H9 (cell line): ENCODE measurements at regions not wholly inside any gene's neighbourhood (a gene's known extent, or its start where the extent isn't known, plus 50 kb on each side); places are given as distances from the start of the nearest gene placed in this dataset.

ENCODE experiments used
- DNase-seq: peaks from one replicate; pipeline ENCODE4 v3.0.0-alpha.2; 2017
- H2AFZ ChIP-seq: one replicate; pipeline ENCODE4 v1.6.1; 2013; ENCODE audit warnings: mild to moderate bottlenecking, low read length, control low read depth, moderate library complexity
- H2AK5ac ChIP-seq: 2 replicates; pipeline ENCODE4 v1.6.1; 2013; ENCODE audit warnings: low read length, control low read depth, mixed read lengths; ENCODE audit not compliant: insufficient read length
- H2BK120ac ChIP-seq: one replicate; pipeline ENCODE4 v1.6.1; 2013; ENCODE audit warnings: low read depth, mild to moderate bottlenecking, low read length, control low read depth, inconsistent platforms; ENCODE audit not compliant: poor library complexity, severe bottlenecking
- H2BK12ac ChIP-seq: 2 replicates; pipeline ENCODE4 v1.6.1; 2013; ENCODE audit warnings: low read length, control low read depth, mixed read lengths, low read depth; ENCODE audit not compliant: insufficient read length
- H2BK15ac ChIP-seq: 2 replicates; pipeline ENCODE4 v1.6.1; 2013; ENCODE audit warnings: low read depth, low read length, control low read depth
- H2BK20ac ChIP-seq: one replicate; pipeline ENCODE4 v1.6.1; 2013; ENCODE audit warnings: low read depth, mild to moderate bottlenecking, low read length, control low read depth, inconsistent platforms; ENCODE audit not compliant: poor library complexity, severe bottlenecking
- H2BK5ac ChIP-seq: 2 replicates; pipeline ENCODE4 v1.6.1; 2013; ENCODE audit warnings: low read length, control low read depth, mixed read lengths; ENCODE audit not compliant: insufficient read length
- H3K14ac ChIP-seq: 2 replicates; pipeline ENCODE4 v1.6.1; 2013; ENCODE audit warnings: low read length, control low read depth; ENCODE audit not compliant: insufficient read depth
- H3K18ac ChIP-seq: 2 replicates; pipeline ENCODE4 v1.6.1; 2013; ENCODE audit warnings: low read depth, mild to moderate bottlenecking, mixed read lengths, low read length, control low read depth; ENCODE audit not compliant: insufficient read length
- H3K23ac ChIP-seq: 2 replicates; pipeline ENCODE4 v1.6.1; 2013; ENCODE audit warnings: low read length, control low read depth, mixed read lengths, low read depth; ENCODE audit not compliant: insufficient read length
- H3K23me2 ChIP-seq: 2 replicates; pipeline ENCODE4 v1.6.1; 2013; ENCODE audit warnings: low read depth, mild to moderate bottlenecking, mixed read lengths, low read length, control low read depth; ENCODE audit not compliant: insufficient read length, poor library complexity, severe bottlenecking
- H3K27ac ChIP-seq: 2 replicates; pipeline ENCODE4 v1.5.1; 2013; ENCODE audit warnings: low read length, control low read depth, mixed read lengths, low read depth; ENCODE audit not compliant: insufficient read length
- H3K27me3 ChIP-seq: 2 replicates; pipeline ENCODE4 v1.6.1; 2013; ENCODE audit warnings: low read length, control low read depth, inconsistent platforms; ENCODE audit not compliant: insufficient read depth
- H3K4ac ChIP-seq: 2 replicates; pipeline ENCODE4 v1.6.1; 2013; ENCODE audit warnings: low read depth, mild to moderate bottlenecking, control low read depth, inconsistent platforms, low read length, moderate library complexity
- H3K4me1 ChIP-seq: 2 replicates; pipeline ENCODE4 v1.6.1; 2013; ENCODE audit warnings: low read length, control low read depth, inconsistent platforms; ENCODE audit not compliant: insufficient read depth
- H3K4me2 ChIP-seq: 2 replicates; pipeline ENCODE4 v1.6.1; 2013; ENCODE audit warnings: low read length, control low read depth, mixed read lengths; ENCODE audit not compliant: insufficient read length, insufficient read depth
- H3K56ac ChIP-seq: 2 replicates; pipeline ENCODE4 v1.6.1; 2013; ENCODE audit warnings: low read depth, mild to moderate bottlenecking, mixed read lengths, low read length, control low read depth; ENCODE audit not compliant: insufficient read length
- H3K79me1 ChIP-seq: 2 replicates; pipeline ENCODE4 v1.6.1; 2013; ENCODE audit warnings: low read depth, mild to moderate bottlenecking, moderate library complexity, low read length, control low read depth, inconsistent platforms; ENCODE audit not compliant: insufficient read depth, poor library complexity, severe bottlenecking
- H3K79me2 ChIP-seq: 2 replicates; pipeline ENCODE4 v1.6.1; 2013; ENCODE audit warnings: low read length, control low read depth, inconsistent platforms; ENCODE audit not compliant: insufficient read depth
- H3K9ac ChIP-seq: 2 replicates; pipeline ENCODE4 v1.6.1; 2013; ENCODE audit warnings: low read length, control low read depth, mixed read lengths; ENCODE audit not compliant: insufficient read length; ENCODE audit errors: extremely low read depth
- H3K9me3 ChIP-seq: one replicate; pipeline ENCODE4 v1.6.1; 2013; ENCODE audit warnings: low read depth, low read length, inconsistent platforms; ENCODE audit not compliant: control insufficient read depth
- H3T11ph ChIP-seq: one replicate; pipeline ENCODE4 v1.6.1; 2013; ENCODE audit warnings: mild to moderate bottlenecking, low read length, control low read depth, inconsistent platforms
- H4K20me1 ChIP-seq: one replicate; pipeline ENCODE4 v1.6.1; 2013; ENCODE audit not compliant: control insufficient read depth, insufficient read length, insufficient read depth
- H4K5ac ChIP-seq: 2 replicates; pipeline ENCODE4 v1.6.1; 2013; ENCODE audit warnings: low read depth, mild to moderate bottlenecking, mixed read lengths, low read length, control low read depth; ENCODE audit not compliant: insufficient read length
- H4K8ac ChIP-seq: replicated peaks from 2 replicates; pipeline ENCODE4 v1.6.1; 2013; ENCODE audit warnings: low read length, control low read depth, mixed read lengths, low read depth; ENCODE audit not compliant: insufficient read length
- H4K91ac ChIP-seq: 2 replicates; pipeline ENCODE4 v1.6.1; 2013; ENCODE audit warnings: low read depth, mild to moderate bottlenecking, moderate library complexity, mixed read lengths, low read length, control low read depth; ENCODE audit not compliant: insufficient read length
- H3K27ac Mint-ChIP-seq, 3 experiments: 2 replicates in 2 of 3; 3 replicates in 1 of 3; pipeline ENCODE4 v1.8.0; 2020 to 2021; ENCODE audit warnings: mixed read lengths in 3 of 3, mild to moderate bottlenecking in 1 of 3, moderate library complexity in 1 of 3
- H3K27me3 Mint-ChIP-seq: 2 replicates; pipeline ENCODE4 v1.8.0; 2021; ENCODE audit warnings: low read depth, mild to moderate bottlenecking, moderate library complexity, mixed read lengths
- H3K36me3 Mint-ChIP-seq, 3 experiments: 2 replicates in 2 of 3; 3 replicates in 1 of 3; pipeline ENCODE4 v1.8.0; 2020 to 2021; ENCODE audit warnings: low read depth in 3 of 3, mixed read lengths in 3 of 3; ENCODE audit not compliant: insufficient read depth in 1 of 3
- H3K4me1 Mint-ChIP-seq, 2 experiments: 2 replicates each; pipeline ENCODE4 v1.8.0; 2020; ENCODE audit warnings: mixed read lengths in 2 of 2
- H3K4me3 Mint-ChIP-seq, 2 experiments: 2 replicates in 1 of 2; 3 replicates in 1 of 2; pipeline ENCODE4 v1.8.0; 2020 to 2021; ENCODE audit warnings: mild to moderate bottlenecking in 2 of 2, mixed read lengths in 2 of 2, moderate library complexity in 1 of 2
- H3K9me3 Mint-ChIP-seq, 2 experiments: 2 replicates in 1 of 2; 3 replicates in 1 of 2; pipeline ENCODE4 v1.8.0; 2020; ENCODE audit warnings: mild to moderate bottlenecking in 2 of 2, mixed read lengths in 2 of 2, moderate library complexity in 1 of 2
- WGBS: extraction: QIAGEN DNeasy Blood & Tissue Kit; methylation state at CpG from one replicate; pipeline ENCODE4 v1.1.7; 2013; ENCODE audit warnings: missing lambda C conversion rate, low lambda C conversion rate, mixed read lengths; ENCODE audit not compliant: insufficient read length; ENCODE audit errors: extremely low coverage; 5-methylcytosine and 5-hydroxymethylcytosine counted together
- TF ChIP-seq, protein P1 (sequence below): fragments of 200-600 bp; sonication (generic); conservative IDR thresholded peaks from 3 replicates; pipeline ENCODE4 v1.8.0; 2021; ENCODE audit warnings: antibody characterized with exemption, mild to moderate bottlenecking

- no peak overlapping the region for H2AFZ ChIP-seq
- Mint-ChIP-seq H3K36me3 (no peaks in the 10 kb centered on the region), H3K4me3 (no peak overlapping the region), H3K27ac (no peak overlapping the region), H3K4me1 (peaks cover 0 to 2% of the 10 kb centered on the region in 2 experiments; a peak in 1 of 4 replicates), H3K27me3 (no peaks in the 10 kb centered on the region), H3K9me3 (no peaks in the 10 kb centered on the region)
- H2BK20ac ChIP-seq: no peak overlapping the region
- H3K18ac ChIP-seq: no peak overlapping the region
- H3K4me1 ChIP-seq: no peaks in the 10 kb centered on the region
- H4K20me1 ChIP-seq: no peaks in the 10 kb centered on the region
- H3K4ac ChIP-seq: no peak overlapping the region
- no peak overlapping the region for H3K9ac ChIP-seq
- H3T11ph ChIP-seq: no peak overlapping the region
- no peak overlapping the region for H3K4me2 ChIP-seq
- H2BK12ac ChIP-seq: no peak overlapping the region
- no peaks in the 10 kb centered on the region for H3K23me2 ChIP-seq
- H2BK15ac ChIP-seq: no peak overlapping the region
- H3K27ac ChIP-seq: no peak overlapping the region
- no peak overlapping the region for H4K91ac ChIP-seq
- TF ChIP-seq, protein P1, sequence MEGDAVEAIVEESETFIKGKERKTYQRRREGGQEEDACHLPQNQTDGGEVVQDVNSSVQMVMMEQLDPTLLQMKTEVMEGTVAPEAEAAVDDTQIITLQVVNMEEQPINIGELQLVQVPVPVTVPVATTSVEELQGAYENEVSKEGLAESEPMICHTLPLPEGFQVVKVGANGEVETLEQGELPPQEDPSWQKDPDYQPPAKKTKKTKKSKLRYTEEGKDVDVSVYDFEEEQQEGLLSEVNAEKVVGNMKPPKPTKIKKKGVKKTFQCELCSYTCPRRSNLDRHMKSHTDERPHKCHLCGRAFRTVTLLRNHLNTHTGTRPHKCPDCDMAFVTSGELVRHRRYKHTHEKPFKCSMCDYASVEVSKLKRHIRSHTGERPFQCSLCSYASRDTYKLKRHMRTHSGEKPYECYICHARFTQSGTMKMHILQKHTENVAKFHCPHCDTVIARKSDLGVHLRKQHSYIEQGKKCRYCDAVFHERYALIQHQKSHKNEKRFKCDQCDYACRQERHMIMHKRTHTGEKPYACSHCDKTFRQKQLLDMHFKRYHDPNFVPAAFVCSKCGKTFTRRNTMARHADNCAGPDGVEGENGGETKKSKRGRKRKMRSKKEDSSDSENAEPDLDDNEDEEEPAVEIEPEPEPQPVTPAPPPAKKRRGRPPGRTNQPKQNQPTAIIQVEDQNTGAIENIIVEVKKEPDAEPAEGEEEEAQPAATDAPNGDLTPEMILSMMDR: no peak
- H3K23ac ChIP-seq: no peak overlapping the region
- H3K27me3 ChIP-seq: no peaks in the 10 kb centered on the region
- no CpG with 5 or more reads among the region's 1 CpG for WGBS
- H3K9me3 ChIP-seq: no peaks in the 10 kb centered on the region
- H4K5ac ChIP-seq: no peak overlapping the region
- no peaks in the 10 kb centered on the region for H3K79me1 ChIP-seq
- no peak overlapping the region for H3K56ac ChIP-seq
- no peak overlapping the region for H4K8ac ChIP-seq
- no peak overlapping the region for H3K14ac ChIP-seq
- no peak overlapping the region for H2BK5ac ChIP-seq
- no peaks in the 10 kb centered on the region for H3K79me2 ChIP-seq
- no peak for DNase-seq
- no peak overlapping the region for H2AK5ac ChIP-seq
- no peak overlapping the region for H2BK120ac ChIP-seq
These were observed 1732.3 kb upstream of the PIK3C3 start for GRCh38 chr18:40222776-40223175.
